Effector CD8-positive, alpha-beta T cell (primary cell): ENCODE measurements at regions not wholly inside any gene's neighbourhood (a gene's known extent, or its start where the extent isn't known, plus 50 kb on each side); places are given as distances from the start of the nearest gene placed in this dataset.

Source experiments
- DNase-seq: peaks from one replicate; lab custom pipeline; 2025; lab: John Stamatoyannopoulos, UW

GRCh38 chr9:94159069-94159939 lies 75.0 kb downstream of the PTPDC1 start:
- DNase-seq, result no peak

GRCh38 chr9:94160594-94161501 lies 76.6 kb downstream of the PTPDC1 start:
- DNase-seq, result no peak

DNA sequence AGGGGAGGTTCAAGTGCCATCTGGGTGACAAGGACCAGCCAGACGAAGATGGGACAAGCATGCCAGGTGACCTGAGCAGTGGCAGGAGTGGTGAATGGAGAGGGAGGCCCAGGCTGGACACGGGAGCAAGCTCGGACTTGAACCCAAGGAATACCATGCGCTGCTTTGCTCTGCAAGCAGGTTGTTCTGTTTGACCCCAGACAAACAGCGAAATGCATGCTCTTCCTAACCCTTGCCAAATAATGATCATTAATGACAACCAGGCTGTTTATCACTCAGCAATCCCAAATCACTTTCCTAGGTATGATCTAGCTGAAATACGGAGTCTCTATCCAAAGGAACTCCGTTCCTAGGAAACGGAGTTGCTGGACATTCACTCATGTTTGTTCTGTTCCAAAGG lies 77.4 kb downstream of the PTPDC1 start:
- no peak for DNase-seq

DNA sequence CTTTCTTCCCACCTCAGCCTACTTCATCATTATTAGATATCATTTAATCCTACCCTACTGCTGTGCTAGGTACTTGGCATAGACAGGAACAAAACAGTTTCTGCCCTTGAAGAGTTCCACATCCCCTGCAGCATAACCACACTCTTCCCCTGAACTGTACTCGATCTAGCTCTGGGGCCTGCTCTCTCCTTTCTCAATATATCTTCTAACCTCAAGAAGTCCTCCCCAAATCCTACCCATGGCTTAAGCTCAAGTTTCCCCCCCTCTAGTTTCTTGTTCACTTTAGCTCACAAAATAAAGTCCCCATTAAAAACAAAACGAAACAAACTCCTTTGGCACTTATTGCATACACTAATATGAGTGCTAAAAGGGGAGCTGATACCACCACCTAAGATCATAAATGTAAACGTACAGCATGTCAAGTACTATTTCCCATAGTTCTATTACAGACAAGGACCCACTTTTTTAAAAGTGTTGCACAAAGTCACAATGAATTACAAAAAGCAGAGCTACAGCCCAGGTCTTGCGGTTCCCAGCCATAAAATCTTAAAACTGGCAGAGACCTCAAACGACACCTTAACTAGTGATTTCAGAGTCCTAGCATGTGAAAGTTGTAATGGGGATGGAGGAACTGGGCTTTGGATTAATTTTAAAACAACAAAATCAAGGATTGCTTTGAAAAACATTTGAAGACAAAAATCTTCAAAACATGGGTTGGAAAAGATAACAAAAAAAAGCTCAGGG lies 80.7 kb downstream of the PTPDC1 start:
- no peak for DNase-seq

- peak; percentile 94 for DNase-seq
Measured at GRCh38 chr9:94165592-94166235, 81.5 kb downstream of the PTPDC1 start.

GRCh38 chr9:94166236-94166975 lies 82.1 kb downstream of the PTPDC1 start:
- peak; percentile 90 for DNase-seq

GRCh38 chr9:94166976-94167346 lies 82.7 kb downstream of the PTPDC1 start:
- DNase-seq, result no peak

- DNase-seq, result no peak
Measured at GRCh38 chr9:94167376-94167890, 83.2 kb downstream of the PTPDC1 start.

DNA sequence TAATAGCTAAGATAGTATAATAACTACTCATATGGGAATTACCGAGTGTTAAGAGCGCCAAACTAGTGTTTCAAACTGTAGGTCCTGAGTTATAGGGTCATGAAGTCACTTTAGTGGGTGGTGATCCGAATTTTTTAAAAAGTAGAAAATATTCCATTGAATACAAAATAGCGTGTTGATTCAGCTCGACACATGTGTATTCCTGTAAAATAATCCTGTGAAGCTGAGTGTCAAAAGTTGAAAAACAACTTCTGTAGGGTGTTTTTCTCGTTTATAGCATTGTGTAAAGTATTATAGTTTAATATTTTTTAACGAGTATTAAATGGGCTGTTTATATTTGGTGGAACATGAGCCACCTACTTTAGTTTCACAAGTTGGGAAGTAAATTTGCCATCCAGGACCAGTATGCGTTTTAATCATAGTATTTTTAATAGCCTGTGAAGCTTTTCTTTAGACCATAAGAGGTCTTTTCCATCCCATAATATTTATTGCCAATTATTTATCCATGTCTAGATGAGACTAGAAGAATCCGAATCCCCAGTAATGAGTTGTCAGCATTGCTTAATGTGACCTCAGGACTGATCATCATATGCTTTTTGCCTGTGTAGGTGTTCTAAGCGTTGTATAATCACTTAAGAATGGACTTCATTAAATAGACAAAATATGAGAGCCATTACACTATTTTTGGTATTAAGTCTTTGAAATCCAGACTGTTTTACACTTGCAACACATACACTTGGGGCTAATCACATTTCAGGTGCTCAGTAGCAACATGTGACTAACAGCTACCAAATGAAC lies 84.1 kb downstream of the PTPDC1 start:
- no peak for DNase-seq

GRCh38 chr9:94169968-94170367 lies 85.7 kb downstream of the PTPDC1 start:
- DNase-seq, result no peak

- DNase-seq, result no peak
Measured at GRCh38 chr9:94173632-94174031, 85.5 kb upstream of the ZNF169 start.

GRCh38 chr9:94174164-94174563 lies 84.9 kb upstream of the ZNF169 start:
- DNase-seq, result no peak

DNA sequence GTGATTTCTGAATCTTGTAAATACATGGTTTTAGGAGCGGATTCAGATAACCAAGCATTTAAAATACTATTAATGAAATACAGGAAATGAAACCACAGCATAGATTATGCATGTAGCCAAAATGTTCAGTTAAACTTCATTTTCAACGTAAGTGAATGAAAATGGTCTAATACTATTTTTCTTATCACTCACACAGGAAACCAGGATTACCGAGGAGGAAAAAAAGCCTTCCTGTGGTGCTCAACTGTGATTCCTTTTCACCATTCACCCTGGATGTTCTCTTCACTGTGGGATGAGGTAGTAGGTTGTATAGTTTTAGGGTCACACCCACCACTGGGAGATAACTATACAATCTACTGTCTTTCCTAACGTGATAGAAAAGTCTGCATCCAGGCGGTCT lies 83.4 kb upstream of the ZNF169 start:
- no peak for DNase-seq

GRCh38 chr9:94176608-94177007 lies 82.5 kb upstream of the ZNF169 start:
- no peak for DNase-seq

- no peak for DNase-seq
Measured at GRCh38 chr9:94178927-94179326, 80.2 kb upstream of the ZNF169 start.

- no peak for DNase-seq
Measured at GRCh38 chr9:94181408-94182181, 77.5 kb upstream of the ZNF169 start.

- no peak for DNase-seq
Measured at GRCh38 chr9:94182532-94182931, 76.6 kb upstream of the ZNF169 start.

GRCh38 chr9:94183240-94183999 lies 75.7 kb upstream of the ZNF169 start:
- no peak for DNase-seq
